GM12878 (cell line): ENCODE measurements at regions not wholly inside any gene's neighbourhood (a gene's known extent, or its start where the extent isn't known, plus 50 kb on each side); places are given as distances from the start of the nearest gene placed in this dataset.

ENCODE experiments used
- ATAC-seq: fragments of 200-7000 bp; cut with Tn5 transposase; 3 replicates; pipeline ENCODE4 v1.9.1; 2020; ENCODE audit warnings: mild to moderate bottlenecking, moderate library complexity
- BruUV-seq: library from RNA; stranded (reverse); fragments of 400-500 nt; replicated peaks from 2 replicates; lab custom pipeline; 2021; lab: Mats Ljungman, UMichigan
- CTCF ChIA-PET: fragments of 300-600 bp; sonication (Branson Sonifier 250); formaldehyde crosslinking; extraction: SDS; loops from one replicate; lab custom pipeline; 2021; ENCODE audit warnings: inconsistent platforms; lab: Yijun Ruan, JAX
- POLR2A ChIA-PET: fragments of 350-600 bp; formaldehyde crosslinking; extraction: SDS; loops from one replicate; lab custom pipeline; 2021; ENCODE audit warnings: inconsistent platforms; lab: Charles Lee
- RAD21 ChIA-PET: fragments of 300-600 bp; sonication (Branson Sonifier 250); formaldehyde crosslinking; loops from one replicate; lab custom pipeline; 2023; ENCODE audit warnings: antibody characterized with exemption; ENCODE audit not compliant: unreplicated experiment; lab: Charles Lee
- SMC1A ChIA-PET: fragments of 300-600 bp; sonication (Branson Sonifier 250); formaldehyde crosslinking; loops from one replicate; lab custom pipeline; 2023; ENCODE audit not compliant: unreplicated experiment, uncharacterized antibody; lab: Charles Lee
- DNase-seq: peaks from one replicate; pipeline ENCODE4 v3.0.0-alpha.2; 2011; ENCODE audit warnings: low read depth, low spot score
- FAIRE-seq: peaks from 3 replicates; lab custom pipeline; 2011; peaks lifted over from hg19 to GRCh38; lab: Jason Lieb, UNC
- H2AFZ ChIP-seq: 2 replicates; pipeline ENCODE4 v1.6.0; 2011; ENCODE audit warnings: low read depth, low read length, control low read depth; ENCODE audit not compliant: control insufficient read depth
- H3K27ac ChIP-seq: 2 replicates; pipeline ENCODE4 v1.5.1; 2011; ENCODE audit warnings: control low read depth; ENCODE audit not compliant: control insufficient read depth, insufficient read depth
- H3K27me3 ChIP-seq, 2 experiments: replicated peaks in 1 of 2; 2 replicates each; pipeline versions ENCODE4 v1.6.0 to v1.6.1; 2011; ENCODE audit warnings: low read length in 1 of 2; ENCODE audit not compliant: control insufficient read depth in 2 of 2, insufficient read depth in 2 of 2
- H3K36me3 ChIP-seq, 2 experiments: 2 replicates each; pipeline ENCODE4 v1.5.1; 2011; ENCODE audit warnings: low read length in 1 of 2; ENCODE audit not compliant: control insufficient read depth in 2 of 2, insufficient read depth in 2 of 2
- H3K4me1 ChIP-seq: 2 replicates; pipeline ENCODE4 v1.6.1; 2011; ENCODE audit warnings: mild to moderate bottlenecking, low read length, moderate library complexity, mixed read lengths; ENCODE audit not compliant: control insufficient read depth, insufficient read depth
- H3K4me2 ChIP-seq: 2 replicates; pipeline ENCODE4 v1.6.0; 2011; ENCODE audit warnings: control low read depth; ENCODE audit not compliant: control insufficient read depth, insufficient read depth
- H3K4me3 ChIP-seq: fragments of 200-600 bp; sonication (generic); 2 replicates; pipeline ENCODE4 v1.5.1; 2016
- H3K79me2 ChIP-seq: 2 replicates; pipeline ENCODE4 v1.6.0; 2011; ENCODE audit warnings: low read length; ENCODE audit not compliant: control insufficient read depth, insufficient read depth
- H3K9ac ChIP-seq: 2 replicates; pipeline ENCODE4 v1.8.0; 2011; ENCODE audit warnings: low read length, control low read depth, mixed read lengths; ENCODE audit not compliant: control insufficient read depth, insufficient read depth
- H3K9me3 ChIP-seq: replicated peaks from 3 replicates; pipeline ENCODE4 v1.5.1; 2011; ENCODE audit warnings: mild to moderate bottlenecking, low read length; ENCODE audit not compliant: control insufficient read depth, insufficient read depth
- H4K20me1 ChIP-seq: 2 replicates; pipeline ENCODE4 v1.6.0; 2011; ENCODE audit not compliant: control insufficient read depth, insufficient read depth
- LARP7 ChIP-seq: fragments of 450-650 bp; IDR thresholded peaks from 2 replicates; pipeline ENCODE4 v1.6.1; 2017; ENCODE audit warnings: mild to moderate bottlenecking
- MYB ChIP-seq: fragments of 150-350 bp; IDR thresholded peaks from 2 replicates; pipeline ENCODE4 v1.6.1; 2014; ENCODE audit warnings: mild to moderate bottlenecking, low read depth, low read length, borderline replicate concordance
- NBN ChIP-seq: fragments of 450-650 bp; IDR thresholded peaks from 2 replicates; pipeline ENCODE4 v1.6.1; 2016
- PBX3 ChIP-seq: IDR thresholded peaks from 2 replicates; pipeline ENCODE4 v1.6.1; 2011; ENCODE audit warnings: mild to moderate bottlenecking, low read depth, low read length, moderate library complexity; ENCODE audit not compliant: insufficient replicate concordance
- SUPT20H ChIP-seq: IDR thresholded peaks from 2 replicates; pipeline ENCODE4 v1.6.1; 2011; ENCODE audit warnings: low read depth, mild to moderate bottlenecking, low read length, moderate library complexity, borderline replicate concordance; ENCODE audit not compliant: control insufficient read depth
- WGBS: methylation state at CpG from one replicate; pipeline ENCODE4 v1.1.6; 2016; ENCODE audit warnings: low lambda C conversion rate; ENCODE audit not compliant: insufficient replicate concordance, insufficient coverage; ENCODE audit errors: missing lambda C conversion rate; 5-methylcytosine and 5-hydroxymethylcytosine counted together
- in situ Hi-C: fragments of 300-500 bp; cut with MboI; formaldehyde crosslinking; loops from 9 replicates; pipeline ENCODE4 v1.14.3; 2018; ENCODE audit warnings: mixed read lengths
- intact Hi-C: fragments of 100-400 bp; cut with micrococcal nuclease; formaldehyde crosslinking; loops from one replicate; pipeline ENCODE4 v1.14.2; 2022; ENCODE audit not compliant: unreplicated experiment

GRCh38 chr6:130610303-130610702 lies 216.9 kb upstream of the SMLR1 start:
- no peak overlapping the region for H3K4me3 ChIP-seq
- no peaks in the 10 kb centered on the region for H4K20me1 ChIP-seq
- ChIA-PET SMC1A (interaction anchor here (1.2 to 2.0 kb wide), 2 partner anchors 28 to 52 kb away, joined by 5 to 7 read pairs; no protein-coding TSS in a partner anchor), CTCF (interaction anchor here (1.1 kb wide), 1 partner anchor 210 kb away, joined by 3 read pairs; no protein-coding TSS in a partner anchor), RAD21 (no interaction called here), POLR2A (no interaction called here)
- no peaks in the 10 kb centered on the region for H3K9me3 ChIP-seq
- in situ Hi-C loops (no loop called here), intact Hi-C loops (no loop called here)
- no peaks in the 10 kb centered on the region for H3K4me1 ChIP-seq
- H2AFZ ChIP-seq: no peak overlapping the region
- no peaks in the 10 kb centered on the region for H3K79me2 ChIP-seq
- no peak overlapping the region for H3K27ac ChIP-seq
- WGBS: 36% methylated on average over 2 of the region's 2 CpGs
- DNase-seq: no peak
- BruUV-seq: no TSS peak
- H3K27me3 ChIP-seq: no peaks in the 10 kb centered on the region
- H3K9ac ChIP-seq: no peak overlapping the region
- no peak for FAIRE-seq
- H3K4me2 ChIP-seq: no peak overlapping the region
- no peaks in the 10 kb centered on the region for H3K36me3 ChIP-seq
- ATAC-seq: no peak
- no peak for TF ChIP-seq MYB
- no peak for TF ChIP-seq SUPT20H

GRCh38 chr6:130611366-130611765 lies 215.8 kb upstream of the SMLR1 start:
- Histone ChIP-seq H3K9me3 (no peaks in the 10 kb centered on the region), H3K27ac (no peak overlapping the region), H3K79me2 (no peaks in the 10 kb centered on the region)
- BruUV-seq: no TSS peak
- DNase-seq: no peak
- TF ChIP-seq LARP7 (no peak), PBX3 (no peak), NBN (no peak)
- TF ChIP-seq, all 136 proteins: peak for 0
- POLR2A ChIA-PET: no interaction called here
- in situ Hi-C loops (no loop called here), intact Hi-C loops (no loop called here)
- Histone ChIP-seq H3K27me3 (no peaks in the 10 kb centered on the region), H3K9ac (no peak overlapping the region), H4K20me1 (no peaks in the 10 kb centered on the region), H3K4me3 (no peak overlapping the region), H2AFZ (no peak overlapping the region), H3K4me2 (no peak overlapping the region), H3K36me3 (no peaks in the 10 kb centered on the region), H3K4me1 (no peaks in the 10 kb centered on the region)
- CTCF ChIA-PET: interaction anchor here (1.0 to 1.1 kb wide), 2 partner anchors 28 to 211 kb away, joined by 3 to 4 read pairs; no protein-coding TSS in a partner anchor
- no peak; the same call in 2 of the 3 replicates for ATAC-seq
- SMC1A ChIA-PET: interaction anchor here (1.1 to 2.0 kb wide), 5 partner anchors 10 to 85 kb away, joined by 3 to 7 read pairs (median 4); no protein-coding TSS in a partner anchor
- RAD21 ChIA-PET: no interaction called here
- WGBS: 35% methylated on average over 7 of the region's 7 CpGs
- peak; percentile 49 for FAIRE-seq
